MM.1S (cell line): ENCODE measurements at regions not wholly inside any gene's neighbourhood (a gene's known extent, or its start where the extent isn't known, plus 50 kb on each side); places are given as distances from the start of the nearest gene placed in this dataset.

ENCODE experiments used
- EZH2 ChIP-seq: fragments of 300-600 bp; sonication (generic); optimal IDR thresholded peaks from 2 replicates; pipeline ENCODE3; 2017; ENCODE audit warnings: low read depth, mild to moderate bottlenecking, antibody characterized with exemption, low read length, mixed read lengths
- EZH2phosphoT487 ChIP-seq: fragments of 300-600 bp; sonication (generic); IDR thresholded peaks from 2 replicates; pipeline ENCODE4 v1.6.1; 2018; ENCODE audit warnings: antibody characterized with exemption, low read length
- TF ChIP-seq, protein P1 (sequence below): fragments of 300-600 bp; sonication (generic); IDR thresholded peaks from 2 replicates; pipeline ENCODE4 v1.5.1; 2016; ENCODE audit warnings: antibody characterized with exemption, low read length, mixed read lengths

- TF ChIP-seq, protein P1, sequence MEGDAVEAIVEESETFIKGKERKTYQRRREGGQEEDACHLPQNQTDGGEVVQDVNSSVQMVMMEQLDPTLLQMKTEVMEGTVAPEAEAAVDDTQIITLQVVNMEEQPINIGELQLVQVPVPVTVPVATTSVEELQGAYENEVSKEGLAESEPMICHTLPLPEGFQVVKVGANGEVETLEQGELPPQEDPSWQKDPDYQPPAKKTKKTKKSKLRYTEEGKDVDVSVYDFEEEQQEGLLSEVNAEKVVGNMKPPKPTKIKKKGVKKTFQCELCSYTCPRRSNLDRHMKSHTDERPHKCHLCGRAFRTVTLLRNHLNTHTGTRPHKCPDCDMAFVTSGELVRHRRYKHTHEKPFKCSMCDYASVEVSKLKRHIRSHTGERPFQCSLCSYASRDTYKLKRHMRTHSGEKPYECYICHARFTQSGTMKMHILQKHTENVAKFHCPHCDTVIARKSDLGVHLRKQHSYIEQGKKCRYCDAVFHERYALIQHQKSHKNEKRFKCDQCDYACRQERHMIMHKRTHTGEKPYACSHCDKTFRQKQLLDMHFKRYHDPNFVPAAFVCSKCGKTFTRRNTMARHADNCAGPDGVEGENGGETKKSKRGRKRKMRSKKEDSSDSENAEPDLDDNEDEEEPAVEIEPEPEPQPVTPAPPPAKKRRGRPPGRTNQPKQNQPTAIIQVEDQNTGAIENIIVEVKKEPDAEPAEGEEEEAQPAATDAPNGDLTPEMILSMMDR = no peak
- TF ChIP-seq EZH2 = no peak
- no peak for TF ChIP-seq EZH2phosphoT487
Observed at GRCh38 chr1:29856340-29857114, 620.2 kb downstream of the PTPRU start.
